RCC 7860 (cell line): ENCODE measurements at regions not wholly inside any gene's neighbourhood (a gene's known extent, or its start where the extent isn't known, plus 50 kb on each side); places are given as distances from the start of the nearest gene placed in this dataset.

Experiments
- DNase-seq: peaks from one replicate; pipeline ENCODE4 v3.0.0-alpha.2; 2015; ENCODE audit warnings: low spot score
- FAIRE-seq: peaks from 2 replicates; lab custom pipeline; 2012; peaks lifted over from hg19 to GRCh38; lab: Jason Lieb, UNC

DNA sequence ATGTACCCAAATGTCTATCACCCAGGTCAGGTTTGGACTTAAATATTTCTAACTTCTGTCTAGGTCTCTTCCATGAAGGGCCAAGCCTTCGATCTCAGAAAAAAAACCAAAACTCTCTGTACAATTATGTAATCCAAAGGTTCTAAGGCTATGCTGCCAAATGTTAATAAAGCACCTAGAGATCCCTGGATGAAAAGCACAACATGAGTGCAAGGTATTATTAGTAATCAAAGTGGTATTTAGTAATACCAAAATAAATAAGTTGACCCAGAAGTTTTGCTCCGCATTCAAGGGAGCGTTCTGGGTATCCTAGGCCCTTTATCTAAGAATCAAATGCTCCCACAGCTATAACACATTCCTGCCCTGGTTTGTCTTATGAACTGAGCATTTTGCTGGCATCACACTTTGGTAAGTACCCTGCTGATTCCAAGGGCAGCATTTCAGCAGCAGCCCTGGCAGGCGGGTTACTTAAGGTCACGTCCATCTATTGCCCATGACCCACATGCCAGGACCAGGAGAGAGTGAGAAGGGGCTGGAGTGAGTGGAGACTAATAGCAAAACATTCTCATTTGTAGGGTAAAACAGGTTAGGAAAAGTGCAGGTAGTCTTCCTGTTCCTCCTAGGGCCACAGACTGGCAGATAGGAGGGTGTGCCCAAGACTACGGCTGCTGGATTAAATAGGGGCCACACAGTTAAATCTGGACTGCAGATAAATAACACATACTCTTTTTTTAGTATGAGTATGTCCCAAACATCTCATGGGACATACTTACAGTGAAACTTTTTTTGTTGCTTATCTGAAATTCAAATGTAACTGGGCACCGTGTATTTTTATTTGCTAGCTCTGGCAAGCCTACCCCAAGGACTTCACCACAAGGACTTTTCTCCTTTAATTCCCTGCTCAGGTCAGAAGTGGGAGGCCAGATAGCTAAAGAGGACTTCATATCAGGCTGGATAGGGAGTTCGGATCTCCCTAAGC is 76.0 kb upstream of the SNRK start:
- FAIRE-seq, result no peak
- no peak for DNase-seq

DNA sequence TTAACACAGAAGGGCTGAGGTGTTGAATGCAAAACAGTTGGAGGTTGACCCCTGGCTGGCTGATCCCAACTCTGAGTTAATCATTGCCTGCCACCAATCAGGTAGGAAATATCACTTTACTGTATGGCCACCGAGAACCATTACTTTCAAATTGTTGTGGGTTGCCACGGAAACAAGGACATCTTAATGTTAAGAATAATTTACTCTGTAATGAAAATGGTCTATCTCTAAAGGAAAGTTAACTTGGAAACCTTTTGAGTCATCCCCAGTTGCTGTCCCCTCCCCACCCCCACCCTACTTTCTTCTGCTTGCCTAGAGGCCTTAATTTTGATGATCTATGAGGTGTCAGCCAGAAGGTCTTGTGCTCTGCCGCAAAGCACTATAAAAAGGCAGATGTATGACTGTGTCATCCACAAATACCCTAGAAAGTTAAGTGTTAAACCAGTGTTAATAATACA is 78.7 kb upstream of the SNRK start:
- DNase-seq (peak; percentile 8), FAIRE-seq (no peak)

DNA sequence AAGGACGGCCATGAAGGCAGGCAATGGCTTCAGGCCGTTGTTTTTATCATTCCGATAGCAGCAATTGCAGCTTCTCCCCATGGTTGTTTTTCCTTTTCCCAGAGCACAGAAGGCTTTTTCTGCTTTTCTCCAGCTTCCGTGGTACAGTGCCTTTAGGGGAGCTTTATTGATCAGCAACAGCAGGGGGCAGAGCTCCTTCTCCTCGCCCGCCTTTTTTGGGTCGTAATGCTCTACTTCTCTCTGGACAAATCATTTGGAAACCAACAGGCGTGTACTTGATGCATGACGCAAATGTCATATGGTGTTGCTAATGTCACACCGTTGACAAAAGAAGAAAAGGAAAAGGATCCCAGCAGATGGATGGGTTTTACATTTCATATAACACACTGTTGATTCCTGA is 79.7 kb upstream of the SNRK start:
- DNase-seq, result no peak
- FAIRE-seq, result no peak

DNA sequence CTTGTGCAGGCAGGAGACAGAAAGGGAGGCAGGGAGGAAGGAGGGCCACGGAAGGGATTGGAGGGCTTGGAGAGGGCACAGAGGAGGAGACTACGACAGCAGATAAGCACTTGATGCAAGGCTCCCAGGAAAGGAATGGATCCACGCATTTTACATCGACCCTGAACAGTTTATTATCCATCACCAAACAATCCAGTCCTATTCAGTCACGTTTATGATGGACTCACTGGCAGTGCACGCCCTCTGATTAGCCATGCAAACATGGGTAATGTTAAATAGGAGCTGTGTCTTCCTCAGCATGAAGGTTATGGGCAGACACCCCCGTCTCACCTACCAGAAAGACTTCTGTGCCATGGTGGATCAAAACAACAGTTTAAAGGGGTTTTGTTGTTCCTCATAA is 80.2 kb upstream of the SNRK start:
- no peak for FAIRE-seq
- no peak for DNase-seq

DNA sequence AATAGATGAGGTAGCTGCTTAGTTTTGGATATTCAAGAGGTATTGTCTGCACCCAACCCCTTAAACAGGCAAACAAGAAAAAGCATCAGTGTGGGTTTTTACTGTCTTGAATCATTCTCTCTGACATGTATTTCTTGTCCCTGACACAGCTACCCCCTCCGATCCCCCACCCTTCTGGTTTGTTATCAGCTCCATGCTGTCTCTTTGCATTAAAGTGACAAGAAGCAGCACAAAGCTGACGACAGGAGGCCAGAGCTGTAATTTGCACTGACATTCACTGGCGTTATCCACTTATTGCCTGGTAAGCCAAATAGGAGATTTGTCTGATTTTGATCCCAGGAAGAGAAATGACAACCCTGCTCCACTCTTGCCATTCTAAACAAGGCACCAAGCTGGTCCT is 83.3 kb upstream of the SNRK start:
- DNase-seq, result no peak
- no peak for FAIRE-seq

DNA sequence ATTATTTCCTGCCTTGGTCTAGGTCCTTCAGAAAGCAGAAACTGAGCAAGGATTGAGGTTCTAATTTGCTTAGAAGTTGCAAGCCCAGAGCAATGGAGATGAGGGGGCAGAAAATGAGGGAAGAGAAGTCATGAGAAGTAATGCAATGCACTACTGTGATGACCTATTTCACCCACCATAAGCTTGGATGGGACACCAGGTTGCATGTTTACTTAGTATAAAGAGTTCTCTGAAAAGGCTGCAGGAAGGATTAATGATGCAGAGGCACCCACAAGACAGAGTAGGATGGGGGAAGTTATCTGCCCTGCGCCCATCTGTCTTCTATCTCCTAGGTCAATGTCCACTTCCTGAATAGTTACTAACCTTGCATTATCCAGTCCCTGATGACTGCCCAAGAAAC is 84.8 kb upstream of the SNRK start:
- FAIRE-seq (no peak), DNase-seq (no peak)

DNA sequence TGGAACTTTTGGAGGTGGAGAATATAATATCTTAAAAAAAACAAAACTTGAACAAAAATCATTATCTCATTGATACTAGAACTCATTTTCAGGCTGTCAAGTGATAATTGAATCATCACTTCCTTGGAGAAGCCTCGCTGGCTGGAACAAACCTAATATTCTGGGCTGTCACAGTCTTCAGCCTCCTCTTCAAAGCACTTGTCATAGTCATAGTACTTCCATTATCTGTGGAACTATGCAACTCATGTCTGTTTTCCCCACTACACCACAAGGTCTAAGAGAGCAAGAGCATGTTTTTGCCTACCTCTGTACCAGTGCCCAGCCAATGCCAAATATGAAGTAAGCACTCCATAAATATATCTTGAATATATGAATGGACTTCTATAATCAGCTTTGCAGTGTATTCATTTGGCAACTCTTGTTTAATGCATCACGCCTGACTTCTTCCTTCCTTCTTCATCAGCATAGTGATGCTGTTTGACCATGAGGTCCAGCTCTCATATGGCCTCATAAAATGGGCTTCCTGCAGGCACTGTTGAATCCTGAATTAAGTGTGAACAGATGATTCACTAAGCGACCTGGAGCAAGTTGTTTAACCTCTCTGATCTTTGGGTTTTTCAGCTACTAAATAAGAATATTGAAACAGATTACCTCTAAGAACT is 86.6 kb upstream of the SNRK start:
- DNase-seq (no peak), FAIRE-seq (no peak)

DNA sequence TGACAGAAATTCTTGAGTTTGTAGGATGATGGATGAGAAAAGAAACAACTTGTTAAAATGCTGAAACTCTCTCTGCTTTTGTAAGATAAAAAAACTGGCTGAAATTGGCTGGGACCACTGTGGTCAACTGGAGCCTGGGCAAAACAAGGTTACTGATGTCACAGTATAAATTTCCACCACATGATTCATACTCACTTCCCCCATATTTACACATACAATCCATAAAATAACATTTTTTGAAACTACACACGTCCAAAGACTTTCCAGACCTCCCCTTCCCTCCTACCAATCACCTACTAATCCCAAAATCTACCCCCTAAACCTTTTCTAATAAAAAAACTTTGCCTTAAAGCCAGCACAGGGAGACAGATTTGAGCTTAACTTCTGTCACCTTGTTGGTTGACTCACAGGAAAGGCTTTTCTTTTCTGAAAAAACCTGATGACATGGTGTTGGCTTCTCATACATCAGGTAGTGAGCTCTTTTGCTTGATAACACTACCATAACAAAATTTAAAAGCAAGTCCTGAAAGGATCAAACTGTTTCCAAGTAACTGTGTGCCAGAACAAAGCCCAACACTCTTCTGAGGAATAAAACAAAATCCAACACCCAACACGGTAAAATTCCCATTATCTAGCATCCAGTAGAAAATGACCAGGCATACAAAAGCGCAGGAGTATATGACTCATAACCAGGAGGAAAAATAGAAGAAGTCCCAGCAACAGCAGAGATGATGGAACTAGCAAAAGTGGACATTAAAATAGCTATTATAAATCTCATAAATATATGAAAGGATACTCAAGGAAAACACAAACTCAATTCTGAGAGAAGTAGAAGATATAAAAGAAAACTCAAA is 87.3 kb upstream of the SNRK start:
- no peak for DNase-seq
- FAIRE-seq, result no peak

DNA sequence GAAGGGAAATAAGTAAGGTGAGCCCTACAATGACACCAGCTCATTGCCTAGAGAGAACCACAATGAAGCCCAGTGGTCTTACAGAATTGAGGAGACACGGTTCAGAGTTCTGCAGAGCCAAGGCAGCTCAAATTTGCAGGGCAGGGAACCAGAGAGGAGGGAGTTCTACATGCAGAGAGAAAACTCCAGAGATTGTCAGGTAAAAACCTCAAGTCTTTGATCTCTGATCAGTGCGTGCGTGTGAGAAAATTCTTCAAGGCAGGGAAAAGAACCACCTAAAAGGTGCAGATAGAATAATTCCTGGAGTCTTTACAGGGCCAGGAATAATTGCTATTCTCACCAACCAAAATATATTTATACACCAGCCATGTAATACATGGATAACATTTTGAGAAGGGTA is 88.0 kb upstream of the SNRK start:
- FAIRE-seq, result no peak
- no peak for DNase-seq

DNA sequence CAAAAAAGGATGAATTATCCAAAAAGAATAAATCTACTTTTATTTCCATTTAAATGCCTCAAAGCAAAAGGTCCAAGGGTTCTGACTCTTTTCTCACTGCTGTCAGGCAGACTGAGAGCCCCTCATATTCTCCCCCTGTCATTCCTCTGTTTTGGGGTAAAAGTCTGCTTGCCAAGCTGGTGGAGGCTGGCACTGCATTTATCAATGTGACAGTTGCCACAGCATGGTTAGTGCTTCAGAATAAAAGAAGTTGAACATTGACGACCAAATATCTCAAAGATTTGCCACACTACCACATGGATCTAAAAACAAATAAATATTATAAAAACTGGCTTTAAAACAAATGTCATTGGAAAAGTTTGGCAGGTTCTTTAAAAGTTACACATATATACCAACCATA is 89.2 kb upstream of the SNRK start:
- FAIRE-seq, result no peak

DNA sequence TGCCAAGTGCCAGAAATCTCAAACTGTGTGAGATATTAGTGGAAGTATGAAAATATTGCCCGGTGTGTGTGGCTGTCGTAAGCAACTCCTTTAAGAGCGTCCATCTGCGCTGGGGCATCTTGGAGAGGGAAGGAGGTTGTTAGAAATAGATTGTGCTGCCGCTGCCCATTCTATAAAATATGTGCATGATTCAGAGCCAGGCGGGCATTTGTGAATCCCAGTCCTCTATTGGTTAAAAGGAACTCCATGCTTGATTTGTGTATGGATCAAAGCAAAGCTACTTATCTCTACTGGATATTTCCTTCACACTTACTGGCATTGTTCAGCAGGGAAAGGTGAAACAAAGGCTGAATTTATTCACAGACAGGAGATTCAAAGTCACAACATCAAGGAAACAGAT is 89.6 kb upstream of the SNRK start:
- FAIRE-seq (no peak), DNase-seq (no peak)

More for the DNA sequence above, 89.2 kb upstream of the SNRK start:
- no peak for DNase-seq

DNA sequence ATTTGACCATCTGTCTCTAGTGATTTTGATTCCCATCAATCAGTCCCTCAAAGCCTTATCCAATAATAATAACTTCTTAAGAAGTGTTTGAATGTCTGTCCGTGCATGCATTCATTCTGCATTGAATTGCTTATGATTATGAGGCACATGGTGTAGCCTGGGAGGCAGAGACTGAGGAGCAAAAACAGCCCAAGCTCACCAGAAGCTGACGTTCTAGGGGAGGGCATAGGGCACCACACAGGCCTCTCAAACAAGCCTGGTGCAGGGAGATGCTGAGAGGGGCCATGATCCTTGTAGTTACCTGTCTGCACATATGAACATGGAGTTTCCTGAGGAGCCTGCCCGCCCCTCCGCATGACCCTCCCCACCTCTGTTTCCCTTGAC is 89.2 kb upstream of the POMGNT2 start:
- FAIRE-seq (no peak), DNase-seq (no peak)

DNA sequence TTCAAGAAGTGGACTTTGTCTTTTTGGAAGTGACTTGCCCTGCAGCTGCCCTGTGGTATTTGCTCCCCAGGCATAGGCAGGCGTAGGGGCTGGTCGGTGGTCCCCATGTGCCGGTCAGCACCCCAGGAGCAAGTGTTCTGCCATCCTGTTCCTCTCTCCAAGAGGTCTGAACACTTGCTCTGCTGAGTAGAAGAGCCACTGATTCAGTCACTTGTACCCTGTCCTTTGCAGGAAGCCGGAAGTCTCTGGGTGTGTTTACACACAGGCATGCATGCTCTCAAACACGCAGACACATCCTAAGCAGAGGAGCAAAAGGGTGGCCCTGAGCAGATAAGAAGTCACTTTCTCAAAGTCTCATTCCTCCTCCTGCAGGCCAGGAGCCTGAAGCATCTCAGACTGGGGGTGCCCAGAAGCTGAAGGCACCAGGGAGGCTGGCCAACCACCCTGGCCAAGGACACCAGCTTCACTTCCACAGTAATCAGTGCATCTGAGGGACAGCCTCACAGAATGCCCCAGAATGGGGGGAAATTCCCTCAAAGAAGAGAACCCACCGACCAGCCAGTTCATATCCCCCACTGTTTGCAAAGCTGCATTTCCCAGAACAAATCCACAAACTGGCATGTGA is 88.7 kb upstream of the POMGNT2 start:
- DNase-seq, result no peak
- no peak for FAIRE-seq

DNA sequence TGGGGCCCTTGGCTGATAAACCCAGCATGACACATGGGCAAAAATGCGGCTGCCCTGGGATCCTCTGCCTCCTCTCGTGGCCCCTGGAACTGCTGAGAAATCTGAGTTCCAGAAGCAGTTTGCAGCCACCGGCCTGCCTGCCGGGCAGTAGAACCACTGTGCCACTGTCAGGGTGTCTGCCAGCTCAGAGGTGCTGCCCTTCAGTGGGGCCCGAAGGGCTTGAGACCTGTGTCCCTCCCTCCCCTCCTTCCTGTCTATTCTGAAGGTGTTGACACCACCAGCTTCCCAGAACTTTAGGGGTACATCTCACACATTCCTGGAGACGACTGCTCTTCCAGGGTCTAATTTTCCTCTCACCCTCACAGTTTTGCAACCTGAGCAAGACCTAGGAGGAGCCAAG is 88.2 kb upstream of the POMGNT2 start:
- FAIRE-seq (no peak), DNase-seq (no peak)

DNA sequence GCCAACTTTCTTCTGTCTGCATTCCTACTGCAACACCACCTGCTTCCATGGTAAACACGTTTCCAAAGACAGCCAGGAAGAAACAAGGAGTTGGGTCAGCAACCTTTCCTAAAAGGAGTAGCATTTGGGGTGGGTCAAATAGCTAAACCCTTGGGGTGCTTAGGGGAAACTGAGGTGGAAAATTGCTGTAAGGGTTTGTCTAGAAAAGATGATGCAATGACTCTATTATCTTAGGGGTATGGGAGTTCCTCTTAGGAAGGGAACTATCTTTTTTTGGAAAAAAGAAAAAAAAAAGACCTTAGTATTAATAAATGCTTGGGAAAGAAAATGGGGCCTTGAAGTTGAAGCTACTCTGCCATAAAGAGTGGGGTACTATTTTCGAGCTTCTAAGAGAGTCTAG is 86.1 kb upstream of the POMGNT2 start:
- no peak for DNase-seq
- FAIRE-seq, result no peak

DNA sequence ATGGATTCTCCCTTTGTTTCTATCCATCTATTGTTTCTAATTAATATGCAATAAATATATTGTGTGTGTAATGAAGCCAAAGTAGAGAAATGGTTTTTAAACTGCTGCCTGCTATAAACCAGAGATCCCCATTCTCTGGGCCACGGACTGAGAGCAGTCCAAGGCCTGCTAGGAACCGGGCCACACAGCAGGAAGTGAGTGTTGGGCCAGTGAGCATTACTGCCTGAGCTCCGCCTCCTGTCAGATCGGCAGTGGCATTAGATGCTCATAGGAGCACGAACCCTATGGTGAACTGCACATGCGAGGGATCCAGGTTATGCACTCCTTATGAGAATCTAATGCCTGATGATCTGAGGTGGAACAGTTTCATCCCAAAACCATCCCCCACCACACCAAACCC is 85.2 kb upstream of the POMGNT2 start:
- FAIRE-seq (no peak), DNase-seq (no peak)

DNA sequence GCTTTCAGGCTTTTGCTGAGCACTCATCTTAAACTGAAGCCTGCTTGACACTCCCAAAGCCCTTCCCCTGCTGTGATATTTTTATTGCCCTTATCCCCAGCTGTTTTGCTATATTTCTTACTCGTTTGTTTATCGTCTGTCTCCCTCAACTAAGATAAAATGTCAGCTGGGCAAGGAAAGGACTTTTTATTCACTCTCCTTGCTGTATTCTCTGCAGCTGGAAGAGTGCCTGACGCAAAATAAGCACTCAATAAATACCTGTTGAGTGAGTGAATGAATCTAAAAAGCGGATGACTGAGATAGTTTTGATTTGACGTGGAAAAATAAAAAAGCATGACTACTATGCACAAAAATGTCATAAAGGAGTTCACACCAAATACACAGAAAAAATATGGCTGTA is 84.8 kb upstream of the POMGNT2 start:
- DNase-seq, result no peak
- no peak for FAIRE-seq

DNA sequence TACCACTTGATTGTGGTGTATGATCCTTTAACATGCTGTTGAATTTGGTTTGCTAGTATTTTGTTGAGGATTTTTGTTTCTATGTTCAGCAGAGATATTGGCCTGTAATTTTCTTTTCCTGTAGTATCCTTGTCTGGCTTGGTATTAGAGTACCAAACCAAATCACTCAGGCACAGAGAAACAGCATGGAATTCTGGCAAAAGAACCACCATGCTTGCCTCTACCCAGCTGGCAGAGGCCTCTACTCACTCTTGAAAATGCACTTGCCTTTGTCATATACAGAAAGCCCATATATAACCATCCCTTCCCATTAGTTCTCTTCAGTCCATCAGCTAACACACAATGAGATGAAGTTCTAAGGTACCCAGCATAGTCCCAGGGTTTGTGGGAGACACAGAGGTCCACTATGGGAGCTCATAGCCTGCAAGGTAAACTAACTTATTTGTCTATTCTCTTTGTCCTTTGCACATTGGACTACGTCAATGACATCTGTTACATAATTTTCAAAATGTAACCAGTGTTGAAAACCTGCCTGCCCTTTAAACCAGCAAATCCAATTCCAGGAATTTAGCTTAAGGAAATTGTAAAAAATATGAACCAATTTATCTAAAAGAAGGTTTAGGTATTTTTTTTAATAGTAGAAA is 82.1 kb upstream of the POMGNT2 start:
- DNase-seq (no peak), FAIRE-seq (no peak)

DNA sequence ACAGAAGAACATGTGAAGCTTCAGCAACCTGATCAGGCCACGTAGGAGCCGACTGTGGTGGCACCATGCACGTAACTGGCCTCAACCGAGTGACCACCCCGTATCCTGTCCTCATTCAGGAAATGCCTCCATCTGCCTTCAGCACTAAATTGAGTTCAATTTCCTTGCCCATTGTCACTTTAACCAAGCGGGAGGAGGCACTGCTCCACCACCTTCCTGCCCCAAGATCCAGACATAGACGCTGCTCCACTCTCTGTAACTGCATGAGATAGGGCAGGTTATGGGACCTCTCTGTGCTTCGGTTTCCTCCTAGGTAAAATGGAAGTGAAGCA is 80.1 kb upstream of the POMGNT2 start:
- no peak for DNase-seq
- FAIRE-seq, result no peak

DNA sequence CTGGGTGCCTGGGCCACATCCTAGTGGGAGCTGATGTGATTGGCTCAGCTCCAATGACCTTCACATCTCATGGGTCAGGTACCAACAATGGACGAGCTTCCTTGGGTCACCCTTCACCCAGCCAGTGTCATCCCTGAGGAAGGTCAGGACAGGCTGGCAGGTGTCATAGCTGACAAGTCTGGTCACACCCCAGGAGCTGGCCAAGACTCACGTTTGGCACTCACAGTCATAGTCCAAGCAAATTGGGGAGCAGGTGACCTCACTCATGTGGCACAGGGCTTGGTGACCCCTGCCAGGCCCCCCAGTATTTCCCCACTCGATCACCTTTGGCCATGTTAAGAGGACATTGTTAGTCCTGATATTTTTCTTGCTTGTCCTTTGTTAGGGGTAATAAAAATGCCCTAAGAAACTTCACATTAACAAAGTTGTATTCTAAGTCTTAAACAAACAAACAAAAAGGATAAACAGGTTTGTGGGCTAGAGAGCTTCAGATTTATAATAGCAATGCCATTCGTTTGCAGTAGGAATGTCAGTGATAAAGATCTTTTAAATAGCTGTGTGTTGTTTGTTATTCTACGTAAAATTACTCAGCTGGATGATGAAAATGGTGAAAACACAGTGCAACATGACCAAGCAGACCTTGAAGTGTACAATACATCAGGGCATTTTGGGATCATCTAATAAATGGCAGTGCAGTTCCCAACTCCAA is 79.5 kb upstream of the POMGNT2 start:
- no peak for FAIRE-seq
- DNase-seq, result no peak
